C4-2B (cell line): ENCODE measurements at regions not wholly inside any gene's neighbourhood (a gene's known extent, or its start where the extent isn't known, plus 50 kb on each side); places are given as distances from the start of the nearest gene placed in this dataset.

Source experiments
- CTCF ChIP-seq: fragments of 450-650 bp; conservative IDR thresholded peaks from 2 replicates; pipeline ENCODE4 v1.5.1; 2017; ENCODE audit warnings: mild to moderate bottlenecking
- ZFX ChIP-seq: fragments of 450-650 bp; IDR thresholded peaks from 2 replicates; pipeline ENCODE4 v1.6.1; 2017

- TF ChIP-seq CTCF (no peak), ZFX (no peak)
These were observed 209.3 kb upstream of the MYT1L start for GRCh38 chr2:2540406-2540805.
